ENCODE measurements at regions not wholly inside any gene's neighbourhood (a gene's known extent, or its start where the extent isn't known, plus 50 kb on each side); places are given as distances from the start of the nearest gene placed in this dataset.
"Not testable (repeated sequence)": the region's sequence is repeated elsewhere in the genome, so short reads cannot be mapped to it uniquely, and the experiment has no call there.

DNA sequence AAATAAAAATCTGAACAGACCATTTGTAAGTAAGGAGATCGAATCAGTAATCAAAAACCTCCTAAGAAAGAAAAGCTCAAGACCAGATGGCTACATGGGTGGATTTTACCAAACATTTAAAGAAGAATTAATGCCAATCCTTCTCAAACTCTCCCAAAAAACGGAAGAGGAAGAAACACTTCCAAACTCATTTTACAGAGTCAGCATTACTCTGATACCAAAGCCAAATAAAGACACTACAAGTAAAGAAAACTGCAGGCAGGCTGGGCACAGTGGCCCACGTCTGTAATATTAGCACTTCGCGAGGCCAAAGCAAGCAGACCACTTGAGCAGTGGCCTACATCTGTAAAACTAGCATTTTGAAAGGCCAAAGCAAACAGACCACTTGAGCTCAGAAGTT lies 159.8 kb downstream of the DPY19L2 start:
- H3K4me3 Mint-ChIP-seq = no peak overlapping the region
- no peaks in the 10 kb centered on the region for H3K4me1 Mint-ChIP-seq
- H3K27ac Mint-ChIP-seq = no peak overlapping the region
- no peaks in the 10 kb centered on the region for H3K9me3 Mint-ChIP-seq
- DNase-seq = no peak
- H3K27me3 Mint-ChIP-seq = no peaks in the 10 kb centered on the region
- no peaks in the 10 kb centered on the region for H3K36me3 Mint-ChIP-seq (ENCODE audit: low read depth)
- intact Hi-C loops (cut with micrococcal nuclease) = no loop called here

GRCh38 chr12:63499567-63499966 lies 168.7 kb downstream of the DPY19L2 start:
- H3K36me3 Mint-ChIP-seq (ENCODE audit: low read depth) = no peaks in the 10 kb centered on the region
- H3K4me1 Mint-ChIP-seq = no peaks in the 10 kb centered on the region
- intact Hi-C loops (cut with micrococcal nuclease) = no loop called here
- no peaks in the 10 kb centered on the region for H3K27me3 Mint-ChIP-seq
- peaks cover 5% of the 10 kb centered on the region for H3K9me3 Mint-ChIP-seq
- H3K27ac Mint-ChIP-seq = no peak overlapping the region
- H3K4me3 Mint-ChIP-seq = no peak overlapping the region
- DNase-seq = no peak

DNA sequence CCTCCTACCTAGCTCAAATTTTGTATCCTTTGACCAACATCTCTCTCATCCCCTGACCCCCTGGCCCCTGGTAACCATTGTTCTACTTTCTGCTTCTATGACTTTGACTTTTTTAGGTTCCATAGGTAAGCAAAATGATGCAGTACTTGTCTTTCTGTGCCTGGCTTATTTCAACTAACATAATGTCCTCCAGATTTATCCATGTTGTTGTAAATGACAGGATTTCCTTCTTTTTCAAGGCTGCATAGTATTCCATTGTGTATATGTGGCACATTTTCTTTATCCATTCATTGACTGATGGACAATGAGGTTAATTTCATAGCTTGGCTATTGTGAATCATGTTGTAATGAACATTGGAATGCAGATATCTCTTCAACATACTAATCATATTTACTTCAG lies 170.1 kb downstream of the DPY19L2 start:
- Mint-ChIP-seq H3K36me3 (ENCODE audit: low read depth) (no peaks in the 10 kb centered on the region), H3K4me1 (no peaks in the 10 kb centered on the region), H3K27me3 (no peaks in the 10 kb centered on the region), H3K9me3 (peaks cover 5% of the 10 kb centered on the region), H3K27ac (no peak overlapping the region), H3K4me3 (no peak overlapping the region)
- DNase-seq = no peak
- intact Hi-C loops (cut with micrococcal nuclease) = no loop called here

GRCh38 chr12:63496654-63497053 lies 171.6 kb downstream of the DPY19L2 start:
- Mint-ChIP-seq H3K4me3 (no peak overlapping the region), H3K36me3 (ENCODE audit: low read depth) (no peaks in the 10 kb centered on the region), H3K27ac (no peak overlapping the region), H3K9me3 (peaks cover 5% of the 10 kb centered on the region), H3K4me1 (no peaks in the 10 kb centered on the region), H3K27me3 (no peaks in the 10 kb centered on the region)
- intact Hi-C loops (cut with micrococcal nuclease) = no loop called here
- no peak for DNase-seq

- Mint-ChIP-seq H3K36me3 (ENCODE audit: low read depth) (no peaks in the 10 kb centered on the region), H3K9me3 (peaks cover 5% of the 10 kb centered on the region), H3K4me3 (no peak overlapping the region), H3K27me3 (no peaks in the 10 kb centered on the region), H3K4me1 (no peaks in the 10 kb centered on the region), H3K27ac (no peak overlapping the region)
- DNase-seq = no peak
- intact Hi-C loops (cut with micrococcal nuclease) = no loop called here
These were observed 172.3 kb downstream of the DPY19L2 start for GRCh38 chr12:63495974-63496373.

- intact Hi-C loops (cut with micrococcal nuclease); H3K27ac Mint-ChIP-seq; H3K4me3 Mint-ChIP-seq; DNase-seq; H3K27me3 Mint-ChIP-seq; H3K9me3 Mint-ChIP-seq; H3K36me3 Mint-ChIP-seq (ENCODE audit: low read depth); H3K4me1 Mint-ChIP-seq: not testable (repeated sequence)
These were observed 174.9 kb downstream of the DPY19L2 start for GRCh38 chr12:63493357-63493756.

GRCh38 chr12:63480186-63480585 lies 188.1 kb downstream of the DPY19L2 start:
- no peaks in the 10 kb centered on the region for H3K36me3 Mint-ChIP-seq (ENCODE audit: low read depth)
- H3K9me3 Mint-ChIP-seq = no peaks in the 10 kb centered on the region
- intact Hi-C loops (cut with micrococcal nuclease) = no loop called here

GRCh38 chr12:63470161-63470560 lies 198.1 kb downstream of the DPY19L2 start:
- intact Hi-C loops (cut with micrococcal nuclease) = no loop called here
- Mint-ChIP-seq H3K27me3 (no peaks in the 10 kb centered on the region), H3K36me3 (ENCODE audit: low read depth) (no peaks in the 10 kb centered on the region), H3K9me3 (no peaks in the 10 kb centered on the region), H3K4me3 (no peak overlapping the region), H3K27ac (no peak overlapping the region), H3K4me1 (no peaks in the 10 kb centered on the region)
- DNase-seq = no peak

More at GRCh38 chr12:63480186-63480585, 188.1 kb downstream of the DPY19L2 start:
- Mint-ChIP-seq H3K27ac (no peak overlapping the region), H3K4me3 (no peak overlapping the region), H3K27me3 (no peaks in the 10 kb centered on the region), H3K4me1 (no peaks in the 10 kb centered on the region)
- DNase-seq = no peak

- no peaks in the 10 kb centered on the region for H3K4me1 Mint-ChIP-seq
- H3K36me3 Mint-ChIP-seq (ENCODE audit: low read depth) = no peaks in the 10 kb centered on the region
These were observed 200.3 kb downstream of the DPY19L2 start for GRCh38 chr12:63467951-63468350.

DNA sequence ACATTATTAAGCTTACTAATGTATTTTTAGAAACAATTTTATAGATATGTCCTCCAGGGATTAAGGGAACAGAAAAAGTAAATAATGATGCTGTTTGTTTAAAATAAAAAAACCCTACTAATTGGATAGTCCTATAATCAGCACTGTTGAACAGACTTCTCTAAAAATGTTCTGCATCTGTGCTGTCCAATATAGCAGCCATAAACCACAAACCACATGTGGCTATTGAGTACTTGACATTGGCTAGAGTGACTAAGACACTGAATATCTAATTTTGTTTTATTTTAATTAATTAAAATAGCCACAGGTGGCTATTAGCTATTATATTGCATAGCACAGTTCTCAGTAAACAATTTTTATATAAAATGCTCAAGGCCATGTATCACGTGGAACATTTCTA lies 210.4 kb downstream of the DPY19L2 start:
- no peaks in the 10 kb centered on the region for H3K27me3 Mint-ChIP-seq
- intact Hi-C loops (cut with micrococcal nuclease) = no loop called here
- H3K36me3 Mint-ChIP-seq (ENCODE audit: low read depth) = no peaks in the 10 kb centered on the region
- H3K4me3 Mint-ChIP-seq = no peak overlapping the region
- no peak for DNase-seq
- H3K9me3 Mint-ChIP-seq = no peaks in the 10 kb centered on the region
- no peak overlapping the region for H3K27ac Mint-ChIP-seq
- H3K4me1 Mint-ChIP-seq = no peaks in the 10 kb centered on the region

More at GRCh38 chr12:63467951-63468350, 200.3 kb downstream of the DPY19L2 start:
- Mint-ChIP-seq H3K27me3 (no peaks in the 10 kb centered on the region), H3K27ac (no peak overlapping the region), H3K4me3 (no peak overlapping the region), H3K9me3 (no peaks in the 10 kb centered on the region)
- intact Hi-C loops (cut with micrococcal nuclease) = no loop called here
- no peak for DNase-seq

DNA sequence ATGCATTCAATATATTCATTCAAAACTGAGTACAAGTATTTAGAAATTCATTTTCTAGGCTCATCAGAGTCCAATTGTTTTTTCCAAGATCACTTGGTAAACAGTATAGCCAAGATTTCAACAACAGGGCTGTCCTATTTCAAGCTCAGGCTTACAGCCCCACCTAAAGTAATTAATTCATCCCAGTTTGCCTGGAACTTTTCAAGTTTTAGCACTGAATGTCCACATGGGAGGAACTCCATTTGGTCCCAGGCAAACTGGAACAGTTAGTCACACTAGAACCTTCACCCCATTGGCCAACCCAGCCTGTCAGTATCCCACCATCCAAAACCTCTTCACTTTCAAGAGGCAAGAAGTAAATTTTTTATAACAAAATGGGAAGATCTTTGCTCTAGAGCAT lies 210.9 kb downstream of the DPY19L2 start:
- Mint-ChIP-seq H3K9me3 (no peaks in the 10 kb centered on the region), H3K27ac (no peak overlapping the region), H3K27me3 (no peaks in the 10 kb centered on the region), H3K36me3 (ENCODE audit: low read depth) (no peaks in the 10 kb centered on the region), H3K4me3 (no peak overlapping the region), H3K4me1 (no peaks in the 10 kb centered on the region)
- no peak for DNase-seq
- intact Hi-C loops (cut with micrococcal nuclease) = no loop called here

DNA sequence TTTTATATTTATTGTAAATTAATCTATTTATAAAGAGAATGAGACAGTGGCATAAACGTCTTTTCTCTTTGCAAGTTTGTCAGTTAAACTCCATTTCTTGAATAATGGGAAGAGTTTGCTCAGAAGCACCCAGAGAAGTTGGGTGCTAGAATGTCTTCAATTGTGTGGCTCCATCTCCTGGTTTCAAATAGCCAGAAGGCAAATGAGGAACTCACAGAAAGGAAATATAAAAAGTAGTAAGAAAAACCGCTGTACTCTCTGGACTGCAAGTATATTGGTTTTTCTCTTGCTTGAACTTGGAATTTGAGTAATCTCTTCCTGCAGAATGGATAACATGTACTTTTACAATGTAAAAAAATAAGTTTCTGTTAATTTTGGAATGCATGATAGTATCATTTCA lies 217.5 kb downstream of the DPY19L2 start:
- Mint-ChIP-seq H3K9me3 (no peaks in the 10 kb centered on the region), H3K4me1 (no peaks in the 10 kb centered on the region), H3K27me3 (no peaks in the 10 kb centered on the region), H3K36me3 (ENCODE audit: low read depth) (no peaks in the 10 kb centered on the region), H3K4me3 (no peak overlapping the region), H3K27ac (no peak overlapping the region)
- DNase-seq = no peak
- intact Hi-C loops (cut with micrococcal nuclease) = no loop called here

- Mint-ChIP-seq H3K9me3 (no peaks in the 10 kb centered on the region), H3K27me3 (no peaks in the 10 kb centered on the region), H3K27ac (no peak overlapping the region), H3K36me3 (ENCODE audit: low read depth) (no peaks in the 10 kb centered on the region), H3K4me1 (no peaks in the 10 kb centered on the region), H3K4me3 (no peak overlapping the region)
- DNase-seq = no peak
- intact Hi-C loops (cut with micrococcal nuclease) = no loop called here
These were observed 218.0 kb downstream of the DPY19L2 start for GRCh38 chr12:63450334-63450733.

GRCh38 chr12:63445224-63445880 lies 222.9 kb downstream of the DPY19L2 start:
- no peaks in the 10 kb centered on the region for H3K36me3 Mint-ChIP-seq (ENCODE audit: low read depth)

DNA sequence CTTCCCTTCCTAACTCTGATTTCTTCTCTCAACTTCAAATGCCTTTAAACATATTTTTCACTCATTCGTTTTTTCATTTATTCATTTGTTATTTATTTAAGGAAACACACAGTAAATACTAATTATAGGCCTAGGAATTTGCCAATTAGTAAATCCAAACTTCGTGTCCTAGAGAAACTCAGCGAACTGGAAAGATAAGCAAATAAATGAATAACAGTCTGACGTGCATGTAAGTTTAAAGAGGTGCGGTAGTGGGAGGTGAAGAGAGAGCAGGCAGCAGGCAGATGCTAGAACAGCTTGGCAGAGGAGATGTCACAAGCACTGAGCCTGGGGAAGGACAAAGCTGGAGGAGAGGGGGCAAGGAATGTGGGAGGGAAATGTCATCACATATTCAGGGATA lies 228.2 kb downstream of the DPY19L2 start:
- H3K4me1 Mint-ChIP-seq = no peaks in the 10 kb centered on the region
- no peak overlapping the region for H3K4me3 Mint-ChIP-seq
- intact Hi-C loops (cut with micrococcal nuclease) = no loop called here
- no peaks in the 10 kb centered on the region for H3K36me3 Mint-ChIP-seq (ENCODE audit: low read depth)
- peaks cover 3% of the 10 kb centered on the region for H3K9me3 Mint-ChIP-seq
- H3K27me3 Mint-ChIP-seq = no peaks in the 10 kb centered on the region
- no peak for DNase-seq
- H3K27ac Mint-ChIP-seq = no peak overlapping the region

More at GRCh38 chr12:63445224-63445880, 222.9 kb downstream of the DPY19L2 start:
- intact Hi-C loops (cut with micrococcal nuclease) = no loop called here
- Mint-ChIP-seq H3K4me1 (no peaks in the 10 kb centered on the region), H3K27ac (no peak overlapping the region), H3K27me3 (no peaks in the 10 kb centered on the region), H3K9me3 (no peaks in the 10 kb centered on the region), H3K4me3 (no peak overlapping the region)
- no peak for DNase-seq
